GDM1 (cell line): ENCODE measurements at regions not wholly inside any gene's neighbourhood (a gene's known extent, or its start where the extent isn't known, plus 50 kb on each side); places are given as distances from the start of the nearest gene placed in this dataset.

Experiments used
- DNase-seq: peaks from one replicate; lab custom pipeline; 2025; lab: John Stamatoyannopoulos, UW

DNA sequence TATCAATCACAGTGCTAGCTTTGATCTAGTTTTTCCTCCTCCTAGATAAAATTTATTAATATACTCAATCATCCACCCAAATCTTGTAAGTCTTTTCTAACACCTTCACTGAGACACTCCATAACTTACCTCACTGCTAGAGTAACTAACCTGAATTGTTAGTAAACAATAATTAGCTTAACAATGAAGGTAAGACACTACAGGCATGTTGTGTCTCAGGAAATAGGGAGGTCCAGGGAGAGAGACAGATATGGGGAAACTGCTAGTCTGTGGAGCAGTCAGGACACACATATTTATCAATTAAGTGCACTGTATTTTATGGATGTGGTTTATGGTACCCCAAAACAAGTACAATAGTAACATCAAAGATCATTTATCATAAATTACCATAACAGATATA, 94.2 kb upstream of the SSTR1 start:
- DNase-seq: no peak

DNA sequence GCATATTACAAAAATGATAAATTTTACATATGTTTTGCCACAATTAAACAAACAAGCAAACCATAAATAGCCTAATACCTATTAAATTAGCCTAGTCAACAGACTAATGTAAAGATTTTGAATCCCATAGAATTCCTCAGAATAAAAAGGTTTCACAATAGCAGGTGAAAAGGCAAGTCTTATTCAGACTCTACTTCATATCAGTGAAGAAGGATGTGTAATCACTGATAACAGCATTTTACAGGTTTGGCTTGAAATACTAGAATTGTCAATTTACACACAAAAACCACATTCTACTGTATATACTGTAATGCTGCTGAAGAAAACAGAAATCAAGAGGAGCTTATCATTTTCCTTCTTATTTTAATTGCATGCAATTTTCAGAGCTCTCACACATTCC, 90.8 kb upstream of the SSTR1 start:
- DNase-seq: no peak

DNA sequence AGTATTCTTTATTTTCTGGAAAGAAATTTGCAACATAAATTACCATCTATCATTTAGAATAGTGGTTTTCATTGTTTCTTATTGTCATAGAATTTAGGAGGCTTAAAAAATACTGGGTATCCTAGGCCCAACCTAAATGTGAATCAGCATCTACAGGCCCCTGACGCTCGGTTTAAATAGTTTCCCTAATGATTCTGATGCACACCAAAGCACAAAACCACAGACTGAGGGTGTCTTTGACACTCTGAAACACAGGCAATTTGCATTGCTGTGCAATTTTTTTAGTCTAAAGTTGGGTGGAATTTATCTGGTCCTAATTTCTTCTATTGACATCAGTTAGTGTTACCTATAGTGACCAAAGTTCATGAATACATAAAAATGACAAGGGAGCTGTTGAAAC, 87.6 kb upstream of the SSTR1 start:
- no peak for DNase-seq

DNA sequence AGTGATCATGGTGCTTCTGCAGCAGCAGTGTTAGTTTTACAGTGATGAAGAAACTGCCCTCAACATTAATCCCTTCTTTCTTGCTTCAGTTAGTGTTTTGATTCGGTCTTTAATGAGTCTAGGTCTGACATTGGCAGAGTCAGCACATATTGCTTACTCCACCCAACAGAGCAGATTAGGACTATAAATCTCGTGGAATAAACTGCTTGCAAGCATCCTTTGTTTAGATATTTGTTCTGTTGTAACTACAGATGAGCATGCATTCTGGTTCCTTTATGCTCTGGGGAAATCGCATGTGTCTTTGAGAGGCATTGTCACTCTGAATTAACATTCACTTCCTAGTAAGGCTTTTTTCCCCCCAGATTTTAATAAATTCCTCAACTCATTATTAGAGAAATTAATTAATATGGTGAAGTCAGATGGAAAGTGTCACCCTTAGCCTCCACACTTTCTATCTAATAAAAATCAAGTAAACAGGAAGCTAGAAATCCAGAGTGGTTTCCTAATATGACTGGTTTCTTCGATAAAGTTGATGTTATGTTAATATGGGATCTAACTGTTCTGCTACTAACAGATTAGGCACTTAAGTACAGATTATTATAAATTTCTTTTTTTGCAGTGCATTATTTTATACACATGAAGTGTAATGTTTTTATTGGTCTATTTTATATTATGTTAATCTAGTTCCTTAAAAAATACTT, 86.2 kb upstream of the SSTR1 start:
- DNase-seq: no peak

DNA sequence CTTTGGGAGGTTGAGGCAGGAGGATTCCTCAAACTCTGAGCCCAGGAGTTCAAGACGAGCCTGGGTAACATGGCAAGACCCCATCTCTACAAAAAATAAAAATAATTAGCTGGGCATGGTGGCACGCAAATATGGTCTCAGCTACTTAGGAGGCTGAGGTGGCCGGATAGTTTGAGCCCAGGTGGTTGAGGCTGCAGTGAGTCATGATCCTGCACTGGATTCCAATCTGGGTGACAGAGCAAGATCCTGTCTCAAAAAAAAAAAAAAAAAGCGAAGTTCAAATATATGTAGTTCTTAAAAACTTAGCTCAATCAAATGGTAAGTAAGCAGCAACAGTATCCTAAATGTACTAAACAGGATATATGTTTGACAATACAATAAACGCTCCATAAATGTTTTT, 85.5 kb upstream of the SSTR1 start:
- no peak for DNase-seq

DNA sequence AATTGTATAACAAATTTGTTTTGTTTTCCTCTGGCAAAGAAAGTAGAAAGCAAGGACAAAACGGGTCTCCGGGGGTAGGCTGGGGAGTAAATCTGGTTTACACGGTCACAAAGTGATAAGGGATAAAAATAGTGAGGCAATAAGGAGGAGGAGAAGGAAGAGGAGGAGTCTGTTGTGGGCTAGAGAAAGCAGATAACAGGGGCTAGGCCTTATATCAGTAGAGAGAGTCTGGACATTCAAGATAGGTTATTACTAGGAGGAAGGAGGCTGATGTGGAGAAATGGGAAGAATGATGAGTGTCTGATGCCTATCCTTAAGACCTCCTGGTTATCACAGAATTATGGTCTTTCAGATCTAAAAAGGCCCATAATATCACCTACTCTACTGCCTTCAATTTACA, 83.2 kb upstream of the SSTR1 start:
- no peak for DNase-seq

DNA sequence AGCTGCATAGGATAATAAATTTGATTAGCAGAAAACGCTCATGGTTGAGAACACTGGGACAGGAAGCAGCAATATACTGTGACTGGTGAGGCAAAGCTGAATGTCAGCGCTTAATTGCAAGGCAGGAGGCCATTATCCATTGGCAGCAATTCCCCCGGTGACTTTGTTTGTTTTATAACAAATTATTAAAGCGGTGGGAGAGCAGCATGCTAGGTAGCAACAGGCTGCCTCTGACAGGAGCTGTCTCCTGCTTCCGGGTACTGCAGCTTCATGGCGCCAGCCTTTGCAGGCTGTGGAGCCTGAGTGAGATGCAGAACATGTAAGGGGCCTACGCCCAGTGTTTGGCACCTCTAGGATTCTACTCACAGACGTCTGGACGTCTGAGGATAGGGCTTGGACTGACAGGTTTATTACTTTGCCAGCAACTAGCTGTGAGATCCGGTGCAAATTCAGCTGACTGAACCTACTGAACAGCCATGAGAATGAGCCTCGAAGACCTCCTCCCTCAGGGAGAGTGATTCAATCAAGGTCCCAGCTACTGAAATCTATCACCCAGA, 82.1 kb upstream of the SSTR1 start:
- no peak for DNase-seq

DNA sequence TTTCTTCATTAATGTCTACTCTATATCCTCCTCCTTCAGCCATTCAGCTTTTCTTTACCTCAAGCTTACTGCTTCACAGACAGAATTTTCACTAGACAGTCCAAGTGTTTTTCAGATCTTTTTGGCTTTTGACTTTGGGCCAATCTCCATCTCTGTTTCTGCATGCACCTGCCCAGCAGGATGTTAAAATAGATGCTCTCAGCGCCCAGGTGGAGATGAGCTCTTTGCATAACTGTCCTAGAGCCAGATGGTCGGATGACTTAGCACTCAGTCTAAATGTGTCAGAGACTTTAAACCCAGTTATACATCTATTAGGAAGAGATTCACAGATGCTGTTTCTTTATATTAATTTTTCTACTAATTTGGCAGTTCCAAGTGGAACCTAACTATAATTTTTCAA, 80.3 kb upstream of the SSTR1 start:
- no peak for DNase-seq

DNA sequence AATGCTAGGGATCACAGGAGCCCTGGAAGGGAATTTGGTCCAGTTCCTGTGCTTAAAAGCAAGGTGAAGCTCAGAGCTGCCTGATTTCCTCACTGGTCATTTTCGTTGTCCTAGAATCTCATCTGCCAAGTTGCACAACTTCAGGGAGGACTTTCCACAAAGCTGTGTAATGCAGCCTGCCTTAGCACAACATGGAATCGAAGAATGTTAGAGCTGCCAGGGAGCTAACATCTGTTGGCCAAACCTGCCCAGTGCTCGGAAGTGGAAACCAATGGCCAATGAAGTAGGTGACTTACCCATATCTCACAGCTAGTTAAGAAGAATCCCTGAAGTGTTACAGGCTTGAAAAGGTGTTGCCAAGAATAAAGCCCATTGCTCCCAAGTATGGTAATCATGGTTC, 79.9 kb upstream of the SSTR1 start:
- DNase-seq: no peak

DNA sequence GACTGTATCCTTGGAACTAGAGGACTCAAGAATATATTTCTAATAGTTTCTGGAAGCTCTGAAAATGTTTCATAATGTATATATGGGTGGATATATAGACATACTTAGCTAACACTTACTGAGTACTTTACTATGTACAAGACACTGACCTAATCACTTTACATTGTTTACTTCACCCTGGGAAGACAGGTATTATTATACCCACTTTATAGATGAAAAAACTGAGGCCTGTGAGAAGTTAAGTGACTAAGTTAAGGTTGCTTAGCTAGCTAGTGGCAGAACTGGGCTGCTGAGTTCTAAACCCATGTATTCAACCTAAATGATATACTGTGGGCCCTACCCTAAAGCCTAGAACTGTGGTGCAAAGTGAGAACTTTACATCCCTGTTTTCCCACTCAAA, 79.1 kb upstream of the SSTR1 start:
- no peak for DNase-seq

DNA sequence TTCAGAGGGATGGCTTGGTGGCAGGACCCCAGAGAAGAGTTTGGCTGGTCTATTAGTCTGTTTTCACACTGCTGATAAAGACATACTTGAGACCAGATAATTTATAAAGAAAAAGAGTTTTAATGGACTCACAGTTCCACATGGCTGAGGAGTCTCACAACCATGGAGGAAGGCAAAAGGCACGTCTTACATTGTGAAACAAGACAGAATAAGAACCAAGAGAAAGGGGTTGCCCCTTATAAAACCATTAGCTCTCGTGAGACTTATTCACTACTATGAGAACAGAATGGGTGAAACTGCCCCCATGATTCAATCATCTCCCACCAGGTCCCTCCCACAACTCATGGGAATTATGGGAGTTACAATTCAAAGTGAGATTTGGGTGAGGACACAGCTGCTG, 78.5 kb upstream of the SSTR1 start:
- no peak for DNase-seq

DNA sequence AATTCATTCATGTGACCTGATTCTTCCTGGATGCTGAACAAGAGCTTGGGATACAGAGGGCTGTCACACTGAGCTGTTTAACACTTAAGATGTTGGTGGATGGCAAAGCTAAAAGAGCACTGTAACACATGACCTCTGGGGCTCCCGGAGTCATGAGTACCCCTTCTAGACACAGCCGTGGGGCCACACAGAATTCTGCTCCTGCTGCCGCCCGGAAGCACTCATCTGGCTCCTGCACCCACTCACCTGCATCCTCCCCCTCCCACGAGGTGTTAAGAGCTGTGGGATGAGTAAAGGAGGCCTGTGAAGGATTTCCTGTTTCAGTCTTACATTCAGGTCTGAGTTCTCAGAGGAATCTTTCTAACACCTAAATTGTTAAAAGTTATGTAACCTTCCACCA, 78.0 kb upstream of the SSTR1 start:
- DNase-seq: no peak

DNA sequence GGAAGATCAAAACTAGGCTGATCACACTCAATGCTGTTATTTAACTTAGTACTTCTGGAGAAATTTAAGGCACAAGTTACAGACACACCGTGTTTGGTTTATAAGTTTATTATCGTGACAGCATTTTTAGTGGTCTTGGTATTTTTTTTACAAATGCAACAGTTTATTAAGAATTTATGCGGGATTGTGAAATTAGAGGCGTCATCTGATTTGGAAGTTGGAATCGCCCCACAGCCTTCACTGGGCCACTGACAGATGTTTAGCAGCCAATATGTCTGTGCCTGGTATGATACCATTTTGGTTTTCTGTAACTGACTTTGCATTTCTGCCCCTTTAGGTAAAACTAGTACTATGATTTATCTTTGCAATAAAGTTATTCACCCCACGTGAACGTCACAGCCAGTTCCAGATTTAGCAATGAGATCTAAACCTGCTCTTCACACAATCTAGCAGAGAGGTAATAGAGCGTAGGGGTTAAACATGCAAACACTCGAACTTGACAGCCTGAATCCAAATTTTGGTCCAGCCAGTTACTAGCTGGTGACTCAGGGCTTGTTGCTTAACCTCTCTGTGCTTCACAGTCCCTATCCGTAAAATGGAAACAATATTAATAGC, 73.2 kb upstream of the SSTR1 start:
- no peak for DNase-seq

DNA sequence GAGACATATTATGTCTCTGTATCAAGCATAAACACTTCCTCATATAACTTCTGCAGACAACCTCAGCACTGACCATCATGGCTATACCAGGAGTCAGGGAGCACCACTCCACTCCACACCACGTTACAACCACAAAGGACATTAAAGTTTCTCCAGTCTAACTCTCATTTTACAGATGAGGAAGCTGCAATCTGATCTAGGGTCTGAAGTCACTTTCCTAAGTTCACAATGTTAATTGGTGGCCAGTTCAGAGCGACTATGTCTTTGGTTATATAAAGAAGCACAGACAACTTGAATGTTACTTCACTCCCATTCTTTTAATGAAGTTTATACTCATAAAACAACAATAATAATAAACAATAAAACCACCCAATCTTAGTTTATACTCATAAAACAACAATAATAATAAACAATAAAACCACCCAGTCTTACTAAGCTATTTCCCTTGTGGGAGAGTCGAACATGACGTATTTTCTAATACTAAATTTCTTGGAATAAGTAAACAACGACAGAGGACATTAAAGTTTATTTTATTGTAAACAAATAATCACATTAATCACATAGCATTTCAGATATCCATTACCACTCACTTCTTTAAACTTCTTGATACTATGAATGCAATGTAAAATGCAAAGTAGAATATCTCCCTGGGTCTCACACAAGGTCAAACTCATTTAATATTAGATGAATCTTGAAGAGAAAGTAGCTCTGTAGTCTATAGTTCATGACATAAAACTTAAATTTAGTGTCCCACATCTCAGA, 72.4 kb upstream of the SSTR1 start:
- DNase-seq: no peak

DNA sequence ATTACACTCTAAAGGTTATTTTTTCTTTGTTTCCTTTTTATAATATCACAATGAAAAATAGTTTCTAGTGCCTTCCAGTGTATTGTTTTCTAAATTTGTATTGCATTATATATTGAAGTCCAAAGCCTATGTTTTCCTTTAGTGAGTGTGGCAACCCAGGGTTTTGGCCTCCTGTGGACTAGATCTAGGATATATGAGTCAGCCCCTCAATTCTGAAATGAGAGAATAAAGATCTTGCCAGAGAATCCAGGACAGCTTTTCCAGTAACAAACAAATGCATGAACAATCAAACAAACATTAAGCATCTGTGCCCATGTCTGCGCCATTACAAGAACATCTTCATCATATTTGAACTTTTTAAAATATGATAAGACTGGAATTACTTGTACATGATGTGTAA, 70.7 kb upstream of the SSTR1 start:
- DNase-seq: no peak

DNA sequence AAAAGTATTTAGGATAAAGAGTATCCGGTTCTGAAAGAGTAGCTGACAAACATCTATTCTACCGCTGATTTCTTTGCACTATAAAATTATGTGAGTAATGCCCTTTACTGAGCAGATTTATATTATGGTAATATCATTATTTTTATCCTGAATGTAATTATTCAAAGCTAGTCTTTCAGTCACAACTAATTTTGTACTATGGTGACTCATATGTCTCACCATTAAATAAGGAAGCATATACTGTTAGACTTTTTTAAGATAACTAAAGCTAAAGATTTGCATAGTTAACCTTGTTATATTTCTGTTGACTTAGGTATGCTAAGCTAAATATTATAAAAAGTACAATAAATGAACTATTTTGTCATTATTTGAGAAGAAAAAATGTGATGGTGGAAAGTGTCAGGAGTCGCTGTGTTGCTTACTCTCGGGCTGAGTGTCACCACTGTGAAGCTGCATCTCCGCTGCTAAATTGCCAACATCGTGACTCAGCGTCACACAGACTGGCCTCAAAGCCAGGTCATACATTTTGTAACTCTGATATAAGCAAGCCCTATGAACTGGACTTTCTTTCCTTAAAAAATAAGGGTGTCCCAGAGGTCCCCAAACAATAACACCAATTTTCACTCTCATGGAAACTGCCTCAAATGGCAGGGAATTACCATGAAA, 69.1 kb upstream of the SSTR1 start:
- DNase-seq: no peak

DNA sequence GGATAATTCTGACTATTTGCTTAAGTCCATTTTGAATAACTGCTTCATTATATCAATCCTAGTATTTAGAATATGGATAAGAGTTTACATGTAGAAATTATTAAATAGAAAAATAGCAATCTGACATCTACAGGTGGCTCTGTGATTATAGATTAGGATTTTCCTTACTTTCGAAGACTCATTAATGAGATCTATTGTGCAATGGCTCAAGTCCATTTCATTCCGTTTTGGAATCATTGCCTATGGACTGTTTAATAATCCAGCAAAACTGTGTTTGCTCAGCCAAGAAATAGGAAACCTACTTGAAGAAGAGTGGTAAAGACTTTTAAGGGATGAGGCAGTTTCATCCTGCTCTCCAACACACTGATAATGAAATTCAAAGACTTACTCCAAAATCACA, 67.8 kb upstream of the SSTR1 start:
- DNase-seq: no peak

DNA sequence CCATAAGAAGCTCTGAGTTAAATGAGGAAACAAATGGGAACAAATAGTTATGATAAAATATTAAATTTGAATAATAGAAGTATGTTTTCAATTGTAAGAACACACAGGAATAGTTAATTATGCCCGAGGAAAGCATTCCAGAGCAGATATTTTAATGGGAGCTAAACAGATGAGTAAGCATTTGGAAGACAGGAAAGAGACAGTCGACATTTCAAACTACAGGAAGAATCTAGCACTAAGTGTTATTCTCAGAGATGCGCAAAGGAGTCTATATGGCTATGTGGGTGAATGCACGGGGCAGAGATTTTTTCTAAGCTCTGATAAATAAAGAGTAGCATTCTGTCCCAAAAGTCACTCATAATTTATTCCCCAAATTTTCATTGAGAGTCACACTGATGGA, 64.5 kb upstream of the SSTR1 start:
- DNase-seq: no peak

DNA sequence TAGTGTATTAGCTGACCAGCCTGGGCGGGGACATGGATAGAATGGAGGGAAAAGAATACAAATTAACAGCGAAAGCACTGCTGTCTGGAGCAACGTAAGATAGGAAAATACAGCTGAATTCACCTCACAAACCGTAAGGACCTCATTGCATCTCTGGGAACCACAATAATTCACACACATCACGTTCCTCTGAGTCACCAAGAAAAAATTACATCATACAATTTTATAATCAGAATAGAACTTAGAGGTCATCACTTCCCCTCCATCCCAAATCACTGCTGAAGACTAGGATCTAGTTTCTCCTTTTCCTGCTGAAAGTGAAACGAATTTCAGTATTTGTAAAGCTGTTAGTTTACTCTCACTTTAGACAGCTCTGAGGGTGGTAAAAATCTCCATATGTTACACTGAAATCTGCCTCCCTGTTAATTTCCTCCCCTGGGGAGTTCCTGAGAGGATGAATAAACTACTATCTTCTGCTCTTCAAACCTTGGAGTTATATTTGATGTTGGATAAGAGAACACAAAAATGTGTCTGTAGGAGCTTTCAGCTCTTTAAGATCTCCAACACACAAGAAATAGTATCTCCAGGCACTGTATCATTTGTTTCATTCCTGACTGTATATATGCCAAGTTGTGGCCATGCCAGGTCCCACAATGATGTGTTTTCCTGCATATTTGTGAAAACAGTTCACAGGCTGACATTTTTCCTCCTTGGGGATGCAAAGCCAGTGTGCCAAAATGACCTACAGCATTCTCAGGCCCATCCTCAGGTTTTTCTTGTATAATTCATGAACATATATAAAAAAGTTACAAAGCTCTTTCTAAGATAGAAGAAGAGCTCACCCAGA, 63.8 kb upstream of the SSTR1 start:
- no peak for DNase-seq

DNA sequence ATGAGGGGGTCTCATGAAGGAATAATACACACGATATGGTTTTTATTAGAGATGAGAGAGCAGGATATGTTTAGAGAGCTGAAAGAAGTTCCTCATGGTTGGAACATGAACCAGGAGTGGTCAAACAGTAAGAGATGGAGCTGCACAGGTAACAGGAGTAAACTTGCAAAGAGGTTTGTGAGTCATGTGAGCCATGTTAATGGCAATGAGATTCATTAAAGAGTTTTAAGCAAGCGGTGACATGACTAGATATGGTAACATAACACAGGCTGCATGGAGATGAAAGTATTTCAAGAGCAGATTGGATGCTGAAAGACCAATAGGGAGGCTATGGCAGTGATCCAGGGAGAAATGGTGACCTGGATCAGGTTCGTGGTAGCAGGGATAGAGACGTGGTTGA, 62.6 kb upstream of the SSTR1 start:
- DNase-seq: no peak

DNA sequence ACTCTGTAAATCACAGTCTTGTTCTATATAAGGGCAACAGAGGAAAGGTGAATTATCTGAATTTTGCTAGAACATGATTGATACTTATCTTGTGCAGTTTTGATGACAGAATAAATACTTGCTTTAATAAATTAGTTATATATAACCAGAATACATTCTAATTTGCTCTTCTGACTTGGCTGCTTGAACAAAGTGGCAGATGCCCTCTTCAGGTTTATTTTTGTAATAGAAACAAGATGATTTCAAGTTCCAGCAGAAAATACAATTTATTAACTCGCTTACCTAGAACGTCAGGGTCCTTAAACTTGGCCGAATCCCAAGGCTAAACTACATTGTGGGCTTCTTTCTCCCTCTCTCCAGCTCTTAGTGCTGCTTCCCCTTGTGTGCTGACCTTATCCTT, 57.6 kb upstream of the SSTR1 start:
- no peak for DNase-seq
